Right cardiac atrium (tissue), 5 donors: ENCODE measurements at regions not wholly inside any gene's neighbourhood (a gene's known extent, or its start where the extent isn't known, plus 50 kb on each side); places are given as distances from the start of the nearest gene placed in this dataset.

ENCODE experiments used
- ATAC-seq, 2 donors: fragments of 200-7000 bp; cut with Tn5 transposase; one replicate each; pipeline versions ENCODE4 v1.8.0 to v1.9.1; 2020; ENCODE audit warnings: moderate library complexity in 2 of 2, mild to moderate bottlenecking in 1 of 2
- DNase-seq, 3 donors: peaks; one replicate each; pipeline ENCODE4 v3.0.0-alpha.2; 2020
- H3K27ac ChIP-seq: one replicate; pipeline ENCODE4 v1.5.1; 2013; ENCODE audit warnings: mild to moderate bottlenecking, low read length, control low read depth, moderate library complexity
- H3K27me3 ChIP-seq: one replicate; pipeline ENCODE4 v1.6.1; 2013; ENCODE audit not compliant: control insufficient read depth, insufficient read depth
- H3K4me1 ChIP-seq: one replicate; pipeline ENCODE4 v1.6.1; 2013; ENCODE audit warnings: low read length; ENCODE audit not compliant: control insufficient read depth, insufficient read depth
- H3K4me3 ChIP-seq: one replicate; pipeline ENCODE4 v1.5.1; 2013; ENCODE audit warnings: low read length, control low read depth
- H3K9me3 ChIP-seq: one replicate; pipeline ENCODE4 v1.6.1; 2013; ENCODE audit warnings: low read length; ENCODE audit not compliant: control insufficient read depth
- WGBS: extraction: QIAGEN DNeasy Blood & Tissue Kit; methylation state at CpG from one replicate; pipeline ENCODE4 v1.1.7; 2013; 5-methylcytosine and 5-hydroxymethylcytosine counted together
- intact Hi-C, 4 donors: fragments of 100-400 bp; cut with DNase I; formaldehyde crosslinking; loops; one replicate each; pipeline versions ENCODE4 v1.11.0 to v1.14.0; 2022 to 2023
- donor health status: healthy with polysubstance abuse.
- donor health status: DM: no; HTN: yes; CAD: no.
- donor health status: DM: no; HTN: no; CAD: no.
- donor health status: DM: no; HTN: yes; CAD: no; lungs with severe emphysema.
- donor health status: DM: yes; HTN: yes; CAD: no.

DNA sequence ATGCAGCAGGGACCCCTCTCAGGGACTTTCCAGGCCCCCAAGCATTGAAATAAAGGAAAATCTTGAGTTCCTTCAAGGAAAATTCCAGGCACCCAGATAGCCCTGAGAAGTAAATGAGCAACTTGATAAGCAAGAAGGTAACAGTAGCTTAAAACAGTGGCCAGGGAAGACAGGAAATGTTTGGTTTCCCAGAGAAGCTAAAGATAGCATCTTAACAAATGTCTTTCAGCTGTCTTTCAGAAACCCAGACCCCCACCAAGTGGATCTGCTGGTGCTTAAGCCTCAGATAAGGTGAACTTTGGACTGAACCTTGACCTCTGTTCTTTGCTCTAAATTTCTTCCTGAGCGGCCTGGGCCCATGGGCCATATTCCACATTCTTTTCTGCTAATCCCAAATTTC is 117.8 kb upstream of the CST7 start:
- DNase-seq (no peak), ATAC-seq (no peak)
- Histone ChIP-seq H3K27ac (no peak overlapping the region), H3K27me3 (no peaks in the 10 kb centered on the region), H3K9me3 (no peaks in the 10 kb centered on the region), H3K4me1 (no peaks in the 10 kb centered on the region), H3K4me3 (no peak overlapping the region)
- WGBS: 82% methylated on average over 1 of the region's 1 CpG
- intact Hi-C loops: loop anchor here in 1 of 4 donors (10.0 kb wide), 1 partner anchor 64 kb away; no protein-coding TSS in a partner anchor

- H3K9me3 ChIP-seq: no peaks in the 10 kb centered on the region
- no peak overlapping the region for H3K4me3 ChIP-seq
- H3K27me3 ChIP-seq: no peaks in the 10 kb centered on the region
- H3K4me1 ChIP-seq: no peaks in the 10 kb centered on the region
- intact Hi-C loops: loop anchor here in 1 of 4 donors (10.0 kb wide), 1 partner anchor 62 kb away; no protein-coding TSS in a partner anchor
- 84% methylated on average over 6 of the region's 6 CpGs for WGBS
- DNase-seq: no peak
- no peak overlapping the region for H3K27ac ChIP-seq
- ATAC-seq: no peak
Measured at GRCh38 chr20:24832518-24832917, 116.6 kb upstream of the CST7 start.

DNA sequence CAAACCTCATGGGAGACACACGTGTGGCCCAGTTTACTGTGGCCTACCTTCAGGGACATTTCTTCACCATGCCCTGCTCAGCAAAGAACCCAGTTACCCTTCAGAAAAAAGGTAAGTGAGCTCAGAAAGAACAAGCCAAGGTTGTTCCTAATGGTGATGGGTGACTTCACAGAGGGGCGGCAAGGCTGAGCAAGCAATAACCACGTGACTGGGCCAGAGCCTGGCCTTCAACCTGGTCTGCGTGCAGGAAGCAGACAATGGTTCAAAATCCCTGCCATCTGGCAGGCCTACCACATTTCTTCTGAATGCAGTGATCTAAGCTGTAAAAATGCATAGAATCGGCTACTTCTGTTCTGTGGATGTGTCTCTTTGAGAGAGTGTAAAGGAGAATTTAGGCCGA is 115.5 kb upstream of the CST7 start:
- Histone ChIP-seq H3K4me3 (no peak overlapping the region), H3K27me3 (no peaks in the 10 kb centered on the region), H3K4me1 (no peaks in the 10 kb centered on the region), H3K27ac (no peak overlapping the region), H3K9me3 (no peaks in the 10 kb centered on the region)
- ATAC-seq (no peak), DNase-seq (no peak)
- WGBS: 80% methylated on average over 6 of the region's 6 CpGs
- intact Hi-C loops: loop anchor here in 1 of 4 donors (10.0 kb wide), 1 partner anchor 61 kb away; no protein-coding TSS in a partner anchor

- Histone ChIP-seq H3K9me3 (no peaks in the 10 kb centered on the region), H3K27ac (no peak overlapping the region), H3K27me3 (no peaks in the 10 kb centered on the region), H3K4me1 (no peaks in the 10 kb centered on the region), H3K4me3 (no peak overlapping the region)
- intact Hi-C loops: loop anchor here in 1 of 4 donors (10.0 kb wide), 1 partner anchor 60 kb away; no protein-coding TSS in a partner anchor
- DNase-seq: no peak
- 95% methylated on average over 1 of the region's 1 CpG for WGBS
- no peak for ATAC-seq
Measured at GRCh38 chr20:24834310-24834709, 114.8 kb upstream of the CST7 start.

- Histone ChIP-seq H3K4me3 (no peak overlapping the region), H3K27me3 (no peaks in the 10 kb centered on the region), H3K4me1 (no peaks in the 10 kb centered on the region), H3K9me3 (no peaks in the 10 kb centered on the region), H3K27ac (no peak overlapping the region)
- 74% methylated on average over 5 of the region's 5 CpGs for WGBS
- intact Hi-C loops: loop anchor here in 1 of 4 donors (10.0 kb wide), 1 partner anchor 60 kb away; no protein-coding TSS in a partner anchor
- ATAC-seq: no peak
- no peak for DNase-seq
Measured at GRCh38 chr20:24835195-24835594, 113.9 kb upstream of the CST7 start.

DNA sequence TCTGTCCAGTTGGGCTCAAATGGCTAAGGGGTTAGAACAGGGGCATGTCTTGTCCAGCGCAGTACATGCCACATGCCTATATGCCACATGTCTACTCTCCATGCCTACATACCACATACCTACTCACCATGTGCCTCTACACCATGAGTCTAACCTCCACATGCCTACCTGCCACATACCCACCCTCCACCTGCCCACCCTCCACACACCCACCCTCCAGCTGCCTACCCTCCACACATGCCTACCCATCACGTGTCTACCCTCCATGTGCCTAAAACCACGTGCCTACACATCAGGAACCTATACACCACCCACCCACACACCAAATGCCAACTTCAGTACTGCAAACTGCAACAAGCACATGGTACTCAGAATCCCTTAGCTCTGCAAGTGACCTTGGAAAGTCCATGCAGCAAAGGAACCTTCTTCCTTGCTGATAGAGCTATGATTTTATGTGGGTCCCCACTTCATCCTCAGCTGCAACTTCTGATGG is 113.0 kb upstream of the CST7 start:
- H3K27ac ChIP-seq: no peak overlapping the region
- WGBS: 83% methylated on average over 3 of the region's 3 CpGs
- ATAC-seq: no peak
- intact Hi-C loops: loop anchor here in 1 of 4 donors (10.0 kb wide), 1 partner anchor 59 kb away; no protein-coding TSS in a partner anchor
- H3K9me3 ChIP-seq: no peaks in the 10 kb centered on the region
- no peaks in the 10 kb centered on the region for H3K27me3 ChIP-seq
- no peaks in the 10 kb centered on the region for H3K4me1 ChIP-seq
- no peak overlapping the region for H3K4me3 ChIP-seq
- no peak for DNase-seq

DNA sequence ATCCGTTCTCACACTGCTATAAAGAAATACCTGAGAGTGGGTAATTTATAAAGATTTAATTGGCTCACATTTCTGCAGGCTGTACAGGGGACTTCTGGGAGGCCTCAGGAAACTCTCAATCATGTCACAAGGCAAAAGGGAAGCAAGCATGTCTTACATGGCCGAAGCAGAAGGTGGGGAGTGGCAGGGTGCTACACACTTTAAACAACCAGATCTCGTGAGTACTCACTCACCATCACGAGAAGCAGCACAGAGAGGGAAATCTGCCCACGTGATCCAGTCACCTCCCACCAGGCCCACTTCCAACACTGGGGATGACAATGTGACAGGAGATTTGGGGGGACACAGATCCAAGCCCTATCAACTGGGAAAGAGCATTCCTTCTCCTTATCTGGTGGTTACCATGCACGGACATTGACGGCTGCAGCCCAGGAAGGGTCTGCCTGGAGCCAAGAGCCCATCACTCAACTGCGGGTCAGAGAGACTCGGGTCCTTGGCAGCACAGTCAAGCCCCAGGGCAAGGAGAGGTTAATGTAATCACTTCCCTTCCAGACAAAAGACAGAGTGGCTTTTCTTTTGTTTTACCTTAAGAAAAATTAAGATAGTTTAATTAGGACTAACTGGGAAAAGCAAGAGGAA is 112.3 kb upstream of the CST7 start:
- Histone ChIP-seq H3K4me1 (no peaks in the 10 kb centered on the region), H3K27ac (no peak overlapping the region), H3K27me3 (no peaks in the 10 kb centered on the region), H3K9me3 (no peaks in the 10 kb centered on the region), H3K4me3 (no peak overlapping the region)
- no peak for DNase-seq
- intact Hi-C loops: loop anchor here in 1 of 4 donors (10.0 kb wide), 1 partner anchor 58 kb away; no protein-coding TSS in a partner anchor
- WGBS: 37% methylated on average over 9 of the region's 9 CpGs
- no peak for ATAC-seq

GRCh38 chr20:24837781-24838450 is 111.2 kb upstream of the CST7 start:
- no peaks in the 10 kb centered on the region for H3K27me3 ChIP-seq
- DNase-seq: no peak
- 87% methylated on average over 7 of the region's 7 CpGs for WGBS

DNA sequence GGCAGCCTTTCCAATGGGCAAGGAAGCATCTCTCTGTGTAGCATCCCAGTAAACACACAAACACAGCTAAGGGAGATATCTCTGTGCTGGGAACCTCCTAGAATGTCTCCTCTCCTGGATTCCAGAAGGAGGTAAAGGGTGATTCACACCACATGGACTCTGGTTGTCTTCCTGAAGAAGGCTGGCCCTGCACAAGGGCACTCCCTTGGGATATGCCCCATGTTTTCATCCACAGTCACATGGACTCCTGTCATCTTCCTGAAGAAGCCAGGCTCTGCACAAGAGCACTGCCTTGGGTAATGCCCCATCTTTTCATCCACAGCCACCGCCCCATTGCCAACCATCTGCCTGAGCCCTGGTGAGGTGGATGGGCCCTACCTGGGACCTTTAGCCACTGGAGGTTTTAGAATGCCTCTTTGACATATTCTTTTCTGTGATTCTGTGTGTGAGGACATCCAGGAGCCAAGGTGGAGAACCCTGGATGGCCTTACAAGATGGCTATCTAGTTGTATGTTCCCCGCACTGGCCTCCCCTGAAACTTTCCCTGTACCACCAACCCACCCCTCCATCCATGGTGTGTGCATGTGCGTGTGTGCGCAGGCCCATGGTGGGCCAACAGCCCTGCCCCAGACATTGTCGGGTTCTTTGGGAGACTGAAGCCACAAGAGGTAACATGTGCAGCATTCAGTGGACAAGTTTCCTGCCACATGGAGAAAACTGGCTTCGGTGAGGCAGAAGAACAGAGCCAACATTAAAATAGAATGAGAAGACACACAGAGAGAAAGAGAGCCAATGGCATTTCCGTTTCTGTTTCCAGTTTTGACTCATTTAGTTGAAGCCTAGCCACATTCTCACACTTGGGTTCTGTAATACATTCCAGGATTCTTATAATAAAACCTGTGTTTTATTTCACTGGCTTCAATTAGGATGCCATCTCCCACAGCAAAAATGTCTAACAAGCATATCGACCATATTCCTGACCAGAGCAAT is 110.2 kb upstream of the CST7 start:
- no peaks in the 10 kb centered on the region for H3K27me3 ChIP-seq
- no peaks in the 10 kb centered on the region for H3K4me1 ChIP-seq
- H3K27ac ChIP-seq: no peak overlapping the region
- H3K9me3 ChIP-seq: no peaks in the 10 kb centered on the region
- no peak overlapping the region for H3K4me3 ChIP-seq
- WGBS: 84% methylated on average over 8 of the region's 8 CpGs
- no peak for DNase-seq
- no peak for ATAC-seq
- intact Hi-C loops: loop anchor here in 1 of 4 donors (10.0 kb wide), 1 partner anchor 56 kb away; no protein-coding TSS in a partner anchor

More at GRCh38 chr20:24837781-24838450, 111.2 kb upstream of the CST7 start:
- no peaks in the 10 kb centered on the region for H3K9me3 ChIP-seq
- intact Hi-C loops: loop anchor here in 1 of 4 donors (10.0 kb wide), 1 partner anchor 57 kb away; no protein-coding TSS in a partner anchor
- no peaks in the 10 kb centered on the region for H3K4me1 ChIP-seq
- H3K4me3 ChIP-seq: no peak overlapping the region
- ATAC-seq: no peak
- H3K27ac ChIP-seq: no peak overlapping the region

DNA sequence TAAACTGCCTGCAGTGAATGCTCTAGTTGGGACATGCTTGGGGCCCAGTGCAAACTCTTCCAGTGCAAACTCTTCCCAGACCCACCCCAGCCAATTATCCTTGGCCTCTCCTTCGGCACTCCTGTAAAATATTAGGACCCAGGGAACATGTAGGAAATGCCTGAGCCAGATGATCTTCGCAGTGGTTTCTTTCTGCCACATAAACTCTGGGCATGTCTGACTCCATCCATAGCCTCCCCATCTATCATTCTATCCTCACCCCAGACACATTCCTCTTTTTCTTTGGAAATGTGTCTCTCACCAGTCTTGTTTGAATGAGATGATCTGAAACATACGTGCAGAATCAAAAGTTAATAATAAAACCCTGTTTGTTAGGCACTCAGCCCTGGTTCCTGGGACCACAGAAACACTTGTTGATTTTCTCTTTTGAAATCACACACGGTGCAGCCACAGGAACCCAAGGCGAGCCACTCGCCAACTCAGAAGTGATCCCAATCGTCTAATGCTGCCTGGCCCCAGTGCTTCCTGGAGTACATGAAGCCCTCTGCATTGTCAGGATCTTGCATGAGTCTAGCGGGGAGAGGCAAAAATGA is 108.9 kb upstream of the CST7 start:
- Histone ChIP-seq H3K9me3 (no peaks in the 10 kb centered on the region), H3K27me3 (no peaks in the 10 kb centered on the region), H3K4me1 (no peaks in the 10 kb centered on the region), H3K27ac (no peak overlapping the region), H3K4me3 (no peak overlapping the region)
- intact Hi-C loops: no loop called here
- no peak for ATAC-seq
- 62% methylated on average over 8 of the region's 8 CpGs for WGBS
- DNase-seq: no peak
